HG03066 (cell line): ENCODE measurements at regions not wholly inside any gene's neighbourhood (a gene's known extent, or its start where the extent isn't known, plus 50 kb on each side); places are given as distances from the start of the nearest gene placed in this dataset.

Experiments
- ATAC-seq: cut with Tn5 transposase; IDR thresholded peaks from one replicate; pipeline ENCODE4 v1.9.1; 2021; ENCODE audit warnings: low read depth; ENCODE audit not compliant: unreplicated experiment

DNA sequence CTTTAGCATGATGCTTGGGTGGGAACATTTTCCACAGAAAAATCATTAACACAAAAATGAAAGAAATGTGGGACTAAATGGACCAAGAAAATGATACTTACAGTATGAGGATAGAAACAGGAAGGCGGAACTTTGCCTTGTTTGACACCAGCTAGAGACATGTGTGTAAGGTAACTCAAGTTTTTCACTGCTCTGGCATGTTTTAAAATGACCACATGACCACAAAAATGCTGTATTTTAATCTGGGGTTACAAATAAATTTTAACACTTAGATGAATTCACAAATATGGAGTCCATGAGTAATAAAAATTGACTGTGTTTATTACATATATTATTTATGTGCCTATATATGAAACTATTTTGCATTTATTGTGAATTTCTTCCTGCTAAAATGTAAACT lies 100.9 kb upstream of the PHYHIPL start:
- no peak for ATAC-seq

DNA sequence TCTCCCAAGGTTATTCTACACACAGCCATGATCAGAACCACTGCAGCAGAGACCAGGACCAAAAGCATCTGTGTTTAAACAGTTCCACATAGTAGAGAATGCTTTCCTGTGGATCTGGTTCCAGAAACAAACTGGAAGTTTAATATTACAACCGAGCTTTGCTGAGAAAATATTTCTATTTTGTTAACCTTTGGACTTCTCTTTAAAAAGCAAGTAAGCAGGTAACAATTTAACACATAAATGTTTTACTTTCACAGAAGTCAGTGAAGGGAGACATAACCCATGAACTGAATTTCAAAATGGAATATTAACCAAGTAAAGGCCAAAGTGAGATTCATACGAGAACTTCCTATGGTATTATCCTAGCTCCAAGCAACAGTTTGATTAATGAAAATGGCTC lies 98.6 kb upstream of the PHYHIPL start:
- no peak for ATAC-seq

DNA sequence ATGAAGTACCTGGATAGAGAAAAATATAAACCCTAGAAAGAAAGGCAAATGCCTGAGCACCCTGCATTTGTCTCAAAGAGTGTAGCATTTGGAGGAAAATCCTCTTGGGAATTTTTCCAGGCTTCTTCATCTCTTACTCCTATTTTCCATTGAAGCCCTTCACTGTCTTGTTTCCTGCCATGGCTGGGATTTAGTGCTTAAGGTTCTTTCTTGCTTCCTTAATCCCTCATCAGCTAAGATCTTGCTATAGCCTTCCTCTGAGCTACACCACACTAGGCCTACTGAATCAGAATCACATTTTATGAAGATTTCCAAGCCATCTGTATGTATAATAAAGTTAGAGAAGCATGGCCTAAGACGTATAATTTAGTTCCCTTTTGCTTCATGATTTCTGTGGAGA lies 97.5 kb upstream of the PHYHIPL start:
- ATAC-seq, result no peak

DNA sequence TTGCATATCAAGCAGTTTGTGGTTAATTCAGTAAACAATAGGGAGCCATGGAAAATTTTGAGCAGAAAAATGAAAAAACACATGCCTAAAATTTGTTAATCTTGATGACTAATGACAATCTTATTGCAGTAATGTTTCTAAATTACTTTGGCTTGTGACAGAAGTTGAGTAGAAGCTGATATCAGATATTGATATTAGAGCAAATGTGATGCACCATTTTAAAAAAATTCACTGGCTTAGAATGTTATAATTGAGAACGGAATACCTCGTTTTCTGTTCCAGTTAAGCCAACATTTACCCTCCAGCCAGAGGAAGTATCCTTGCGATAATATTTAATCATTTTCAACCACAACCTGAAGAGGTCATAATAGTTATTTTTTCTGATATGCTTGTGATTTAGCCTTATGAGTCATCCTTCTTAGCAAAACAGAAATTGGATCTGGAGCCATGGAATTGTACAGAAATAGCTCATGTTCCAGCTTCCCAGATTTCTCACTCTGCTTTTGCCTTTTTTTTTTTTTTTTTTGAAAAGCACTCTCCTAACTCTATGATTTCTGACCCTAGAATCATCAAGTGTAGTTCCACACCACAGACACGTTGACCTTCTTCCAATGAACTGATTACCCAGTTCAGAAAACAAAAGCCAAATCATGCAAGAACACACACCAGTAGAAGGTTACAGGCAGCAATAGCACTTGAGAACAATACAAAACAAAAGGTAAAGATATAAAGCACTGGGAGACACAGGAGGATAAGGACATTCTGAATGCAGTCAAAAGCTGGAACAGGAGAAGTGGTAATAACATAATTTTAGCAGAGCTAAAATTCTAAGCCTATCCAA lies 96.8 kb upstream of the PHYHIPL start:
- no peak for ATAC-seq

DNA sequence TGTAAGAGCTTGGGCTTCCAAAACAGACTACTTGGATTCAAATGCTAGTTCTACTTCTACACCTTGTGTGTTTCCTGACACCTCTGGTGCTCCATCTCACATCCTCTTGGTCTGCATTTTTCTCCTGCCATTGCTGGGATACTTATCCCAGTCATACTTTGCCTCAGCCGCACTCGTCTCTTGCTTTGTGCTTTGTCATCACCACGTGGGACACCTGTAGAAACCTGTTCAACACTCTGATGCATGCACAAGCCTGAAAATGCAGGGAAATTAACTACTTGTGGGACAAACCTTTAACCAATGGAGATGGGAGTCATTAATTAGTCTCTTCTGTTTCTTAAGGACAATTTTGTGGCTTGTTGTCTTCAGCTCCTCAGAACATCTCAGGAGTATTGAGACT lies 94.2 kb upstream of the PHYHIPL start:
- ATAC-seq, result no peak

DNA sequence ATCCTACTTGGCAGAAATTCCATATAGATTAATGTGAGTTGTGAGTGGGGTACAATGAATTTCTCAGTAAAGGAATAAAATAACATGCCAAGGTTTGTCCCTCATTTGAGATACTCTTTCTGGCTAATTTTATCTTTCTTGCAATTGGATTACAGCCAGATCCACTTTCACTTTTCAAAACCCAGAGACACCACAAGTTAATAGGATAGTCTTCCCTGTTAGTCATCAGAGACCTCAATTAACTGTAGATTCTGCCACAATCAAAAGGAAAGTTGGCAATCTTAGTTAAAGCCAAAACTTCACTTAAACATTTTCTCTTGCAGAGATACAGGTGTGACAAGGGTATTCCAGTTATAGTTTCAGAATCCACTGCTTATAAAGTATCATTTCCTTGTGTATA lies 91.4 kb upstream of the PHYHIPL start:
- ATAC-seq, result no peak

DNA sequence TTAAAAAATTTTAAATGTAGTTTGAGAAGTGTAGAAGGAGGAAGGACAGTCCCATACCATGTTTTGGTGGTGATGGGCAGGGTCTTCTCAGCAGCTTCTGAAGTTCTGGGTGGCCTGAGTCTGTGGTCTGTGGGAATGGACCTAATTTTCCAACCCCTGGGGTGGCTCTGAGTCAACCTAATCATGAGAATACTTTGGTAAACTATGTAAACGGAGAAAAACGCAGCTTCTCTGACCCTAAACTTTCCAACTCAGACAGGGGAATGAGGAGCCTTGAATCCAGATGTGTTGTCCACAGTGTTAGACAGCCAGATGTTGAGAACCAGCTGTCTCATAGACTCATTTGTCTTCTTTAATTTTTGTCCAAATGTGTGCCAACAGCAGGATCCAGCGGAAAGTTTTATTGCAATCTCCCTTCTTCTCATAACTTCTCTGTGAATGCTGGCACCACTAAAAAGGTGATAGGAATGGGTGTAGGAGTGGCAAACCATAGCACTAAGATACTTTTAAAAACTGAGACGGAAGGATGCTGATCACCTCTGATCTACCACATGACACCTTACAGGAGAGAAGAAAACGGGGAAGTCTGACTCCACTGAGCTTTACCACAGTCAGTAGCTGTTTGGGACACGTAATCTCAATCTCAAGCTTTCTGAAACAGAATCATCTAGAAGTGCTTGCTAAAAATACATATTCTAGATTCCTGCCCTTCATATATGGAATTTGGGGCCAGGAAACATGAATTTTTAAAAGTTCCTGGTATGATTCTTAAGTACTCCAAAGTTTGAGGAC lies 90.5 kb upstream of the PHYHIPL start:
- no peak for ATAC-seq

DNA sequence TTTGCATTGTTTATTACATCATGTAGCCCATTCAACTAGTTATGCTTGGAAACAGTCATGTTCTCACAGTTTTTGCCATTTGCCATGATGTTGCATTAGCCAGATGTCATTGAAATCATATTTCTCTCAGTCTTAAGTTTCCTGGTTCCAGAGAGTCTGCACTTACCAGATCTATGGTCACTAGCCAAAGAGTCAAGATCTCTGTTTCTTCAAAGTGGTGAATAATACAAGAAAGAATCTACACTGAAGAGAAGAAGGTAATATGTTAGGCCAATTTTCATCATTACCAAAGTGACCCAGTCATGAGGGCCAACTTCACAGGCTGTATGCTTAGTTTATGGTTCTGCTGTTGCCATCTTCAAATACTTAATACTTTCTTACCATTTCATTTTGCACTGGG lies 89.0 kb upstream of the PHYHIPL start:
- no peak for ATAC-seq

- no peak for ATAC-seq
Observed at GRCh38 chr10:59088912-59089573, 87.4 kb upstream of the PHYHIPL start.

- no peak for ATAC-seq
Observed at GRCh38 chr10:59090817-59091622, 85.4 kb upstream of the PHYHIPL start.

DNA sequence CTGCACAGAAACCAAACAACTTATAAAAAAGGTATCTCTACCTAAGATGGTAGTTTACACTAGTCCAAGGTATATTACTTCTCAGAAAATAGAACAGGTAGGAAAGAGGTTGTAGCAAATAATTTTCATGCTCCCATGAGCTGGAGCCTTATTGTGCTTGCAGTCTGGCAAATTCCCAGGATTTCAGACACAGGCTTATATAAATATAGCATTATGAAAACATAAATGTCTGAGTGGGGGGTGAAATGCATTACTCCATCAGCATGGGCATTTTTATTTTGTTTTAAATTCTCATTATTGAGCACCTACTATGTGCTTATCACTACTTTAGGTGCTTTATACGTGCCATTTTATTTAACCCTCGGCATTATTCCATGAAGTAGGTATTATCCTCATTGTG lies 83.0 kb upstream of the PHYHIPL start:
- ATAC-seq, result no peak

GRCh38 chr10:59096631-59097030 lies 79.8 kb upstream of the PHYHIPL start:
- ATAC-seq, result no peak

- no peak for ATAC-seq
Observed at GRCh38 chr10:59098387-59098786, 78.1 kb upstream of the PHYHIPL start.

GRCh38 chr10:59098831-59099452 lies 77.5 kb upstream of the PHYHIPL start:
- no peak for ATAC-seq

- ATAC-seq, result no peak
Observed at GRCh38 chr10:59099481-59099880, 77.0 kb upstream of the PHYHIPL start.

GRCh38 chr10:59102394-59102793 lies 74.0 kb upstream of the PHYHIPL start:
- ATAC-seq, result no peak

DNA sequence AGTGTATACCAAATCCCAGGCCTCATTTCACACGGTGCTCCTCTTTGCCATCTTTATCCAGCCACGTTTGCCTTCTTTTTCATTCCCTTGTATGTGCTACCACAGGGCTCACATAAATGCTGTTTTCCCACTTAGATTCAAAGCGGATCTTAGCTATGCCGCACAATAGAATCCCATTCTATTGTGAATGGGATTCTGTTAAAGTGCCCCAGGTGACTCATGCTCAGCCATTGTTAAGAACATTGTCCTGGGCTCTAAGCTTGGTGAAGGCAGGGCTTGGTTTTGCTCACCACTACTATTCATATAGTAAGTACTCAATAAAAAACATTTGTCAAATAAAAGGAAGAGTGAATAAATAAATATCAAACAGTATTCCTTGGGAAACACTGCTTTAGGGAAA lies 72.3 kb upstream of the PHYHIPL start:
- ATAC-seq, result no peak

DNA sequence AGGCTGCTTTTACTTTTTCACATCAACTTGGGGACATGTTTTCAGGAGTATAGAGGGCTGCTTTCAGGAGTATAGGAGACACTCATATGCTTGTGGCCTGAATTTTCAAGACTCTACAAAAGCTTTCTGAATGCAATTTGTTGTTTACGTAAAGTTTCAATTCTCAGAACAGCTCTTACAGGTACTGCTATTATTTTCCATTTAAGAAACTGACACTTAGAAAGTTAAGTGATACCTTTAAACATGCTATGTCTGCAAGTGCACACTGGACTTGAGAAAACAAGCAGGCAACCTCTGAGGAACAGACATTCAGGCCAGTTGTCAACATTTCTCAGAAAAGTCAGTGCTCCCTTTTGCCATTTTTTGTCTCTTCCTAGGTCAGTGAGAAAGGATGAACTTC lies 70.0 kb upstream of the PHYHIPL start:
- peak; percentile 59 for ATAC-seq

DNA sequence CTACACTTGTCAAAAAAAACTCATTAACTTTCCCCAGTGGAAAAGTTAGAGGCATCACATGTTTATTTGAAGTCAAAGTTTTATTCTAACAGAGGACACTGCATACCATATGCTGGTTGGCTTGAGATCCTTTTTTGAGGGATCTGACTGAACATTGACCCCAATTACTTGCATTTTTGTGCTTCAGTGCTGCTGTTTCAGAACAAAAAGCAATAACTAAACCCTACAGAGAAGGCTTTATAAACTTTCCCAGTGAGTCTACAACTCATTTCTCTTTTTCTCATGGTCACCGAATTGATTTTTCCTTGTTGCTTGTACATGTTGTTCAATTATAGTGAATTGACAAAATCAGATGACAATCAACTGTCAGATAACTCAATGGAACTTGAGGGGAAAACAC lies 69.3 kb upstream of the PHYHIPL start:
- no peak for ATAC-seq

DNA sequence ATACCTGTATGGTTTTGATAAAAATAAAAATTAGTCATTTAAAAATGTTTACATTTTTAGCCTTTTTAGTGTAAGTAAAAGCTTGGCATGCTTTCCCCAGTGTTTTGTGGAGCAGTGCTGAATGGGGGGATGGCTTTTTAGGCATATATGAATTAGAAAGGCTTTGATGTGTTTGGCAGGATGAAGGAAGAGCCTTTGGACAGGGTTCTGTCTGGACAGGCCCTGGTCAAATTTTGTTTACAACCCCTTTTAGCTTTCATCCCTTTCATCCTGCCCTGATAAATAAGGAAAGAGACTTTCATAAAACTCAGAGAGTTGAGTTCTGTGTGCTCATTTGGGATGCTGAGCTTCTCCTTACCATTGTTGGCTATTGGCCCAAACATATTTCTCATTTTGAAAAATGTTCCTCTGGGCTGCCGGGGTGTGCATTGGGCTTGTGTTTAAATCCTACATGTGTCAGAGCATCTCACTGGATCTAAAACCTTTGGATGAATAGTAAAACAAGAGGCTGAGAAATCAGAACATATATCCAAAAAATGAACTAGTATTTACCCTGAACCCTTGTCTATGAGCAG lies 68.1 kb upstream of the PHYHIPL start:
- ATAC-seq, result no peak
